Upper lobe of left lung (tissue), 4 donors: ENCODE measurements at regions not wholly inside any gene's neighbourhood (a gene's known extent, or its start where the extent isn't known, plus 50 kb on each side); places are given as distances from the start of the nearest gene placed in this dataset.

ENCODE experiments used
- EP300 ChIP-seq, 4 donors: sonication (generic); formaldehyde crosslinking; IDR thresholded peaks; one replicate each; pipeline ENCODE4 v1.5.1; 2017; ENCODE audit warnings: antibody characterized with exemption in 4 of 4, control low read depth in 2 of 4
- POLR2A ChIP-seq, 4 donors: fragments of 450-650 bp; IDR thresholded peaks; one replicate each; pipeline ENCODE4 v1.5.1; 2016 to 2017; ENCODE audit warnings: antibody characterized with exemption in 4 of 4, mild to moderate bottlenecking in 2 of 4
- TF ChIP-seq, protein P1 (sequence below), 6 experiments: fragments of 450-650 bp in 4 of 6; fragments of 200-600 bp in 2 of 6; sonication (generic) in 2 of 6; IDR thresholded peaks; one replicate each; pipeline ENCODE4 v1.5.1; 2016 to 2019; ENCODE audit warnings: antibody characterized with exemption in 6 of 6

- TF ChIP-seq, protein P1, sequence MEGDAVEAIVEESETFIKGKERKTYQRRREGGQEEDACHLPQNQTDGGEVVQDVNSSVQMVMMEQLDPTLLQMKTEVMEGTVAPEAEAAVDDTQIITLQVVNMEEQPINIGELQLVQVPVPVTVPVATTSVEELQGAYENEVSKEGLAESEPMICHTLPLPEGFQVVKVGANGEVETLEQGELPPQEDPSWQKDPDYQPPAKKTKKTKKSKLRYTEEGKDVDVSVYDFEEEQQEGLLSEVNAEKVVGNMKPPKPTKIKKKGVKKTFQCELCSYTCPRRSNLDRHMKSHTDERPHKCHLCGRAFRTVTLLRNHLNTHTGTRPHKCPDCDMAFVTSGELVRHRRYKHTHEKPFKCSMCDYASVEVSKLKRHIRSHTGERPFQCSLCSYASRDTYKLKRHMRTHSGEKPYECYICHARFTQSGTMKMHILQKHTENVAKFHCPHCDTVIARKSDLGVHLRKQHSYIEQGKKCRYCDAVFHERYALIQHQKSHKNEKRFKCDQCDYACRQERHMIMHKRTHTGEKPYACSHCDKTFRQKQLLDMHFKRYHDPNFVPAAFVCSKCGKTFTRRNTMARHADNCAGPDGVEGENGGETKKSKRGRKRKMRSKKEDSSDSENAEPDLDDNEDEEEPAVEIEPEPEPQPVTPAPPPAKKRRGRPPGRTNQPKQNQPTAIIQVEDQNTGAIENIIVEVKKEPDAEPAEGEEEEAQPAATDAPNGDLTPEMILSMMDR (IDR thresholded peaks at IDR 0.05): no peak
- no peak for TF ChIP-seq EP300 (IDR thresholded peaks at IDR 0.05)
- TF ChIP-seq POLR2A (IDR thresholded peaks at IDR 0.05): no peak
Observed at GRCh38 chr9:11038366-11038765, 425.6 kb upstream of the PTPRD start.
